ENCODE measurements at regions not wholly inside any gene's neighbourhood (a gene's known extent, or its start where the extent isn't known, plus 50 kb on each side); places are given as distances from the start of the nearest gene placed in this dataset.

- POLR2A ChIA-PET: no interaction called here
- DNase-seq (ENCODE audit: extremely low spot score): no peak
- TF ChIP-seq, protein P1, sequence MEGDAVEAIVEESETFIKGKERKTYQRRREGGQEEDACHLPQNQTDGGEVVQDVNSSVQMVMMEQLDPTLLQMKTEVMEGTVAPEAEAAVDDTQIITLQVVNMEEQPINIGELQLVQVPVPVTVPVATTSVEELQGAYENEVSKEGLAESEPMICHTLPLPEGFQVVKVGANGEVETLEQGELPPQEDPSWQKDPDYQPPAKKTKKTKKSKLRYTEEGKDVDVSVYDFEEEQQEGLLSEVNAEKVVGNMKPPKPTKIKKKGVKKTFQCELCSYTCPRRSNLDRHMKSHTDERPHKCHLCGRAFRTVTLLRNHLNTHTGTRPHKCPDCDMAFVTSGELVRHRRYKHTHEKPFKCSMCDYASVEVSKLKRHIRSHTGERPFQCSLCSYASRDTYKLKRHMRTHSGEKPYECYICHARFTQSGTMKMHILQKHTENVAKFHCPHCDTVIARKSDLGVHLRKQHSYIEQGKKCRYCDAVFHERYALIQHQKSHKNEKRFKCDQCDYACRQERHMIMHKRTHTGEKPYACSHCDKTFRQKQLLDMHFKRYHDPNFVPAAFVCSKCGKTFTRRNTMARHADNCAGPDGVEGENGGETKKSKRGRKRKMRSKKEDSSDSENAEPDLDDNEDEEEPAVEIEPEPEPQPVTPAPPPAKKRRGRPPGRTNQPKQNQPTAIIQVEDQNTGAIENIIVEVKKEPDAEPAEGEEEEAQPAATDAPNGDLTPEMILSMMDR (IDR thresholded peaks at IDR 0.05; ENCODE audit: control extremely low read depth, extremely low read depth, low read depth, missing control alignments): no peak
- CTCF ChIA-PET: no interaction called here
These were observed 212.2 kb upstream of the PTBP2 start for GRCh38 chr1:96509339-96509738.

- TF ChIP-seq, protein P1 (IDR thresholded peaks at IDR 0.05; ENCODE audit: control extremely low read depth, extremely low read depth, low read depth, missing control alignments): no peak
- DNase-seq (ENCODE audit: extremely low spot score): no peak
- POLR2A ChIA-PET: no interaction called here
- CTCF ChIA-PET: no interaction called here
These were observed 211.6 kb upstream of the PTBP2 start for GRCh38 chr1:96509951-96510350.

GRCh38 chr1:96510391-96510790 is 211.2 kb upstream of the PTBP2 start:
- CTCF ChIA-PET: no interaction called here
- TF ChIP-seq, protein P1 (IDR thresholded peaks at IDR 0.05; ENCODE audit: control extremely low read depth, extremely low read depth, low read depth, missing control alignments): no peak
- POLR2A ChIA-PET: no interaction called here
- DNase-seq (ENCODE audit: extremely low spot score): no peak

DNA sequence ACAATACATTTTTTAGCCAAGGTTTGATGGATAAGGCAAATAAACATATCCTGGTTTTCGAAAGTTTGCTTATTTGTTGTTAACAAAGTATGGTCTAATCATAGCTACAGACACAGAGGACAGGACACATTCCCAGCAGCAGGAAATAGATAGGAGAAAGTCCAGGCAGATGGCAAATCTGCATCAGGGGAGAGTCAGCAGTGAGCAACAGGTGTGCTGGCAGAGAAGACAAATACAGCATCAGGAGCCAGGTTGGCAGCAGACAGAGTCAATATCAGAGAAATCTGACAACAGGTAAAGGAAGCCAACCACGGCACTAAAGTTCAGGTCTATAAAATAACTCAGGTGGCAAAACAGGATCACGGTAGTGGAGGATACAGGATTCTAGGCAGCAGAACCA is 210.7 kb upstream of the PTBP2 start:
- ChIA-PET POLR2A (no interaction called here), CTCF (interaction anchor here (1.3 kb wide), 1 partner anchor 11 kb away, joined by 7 read pairs; no protein-coding TSS in a partner anchor)
- no peak for DNase-seq (ENCODE audit: extremely low spot score)
- TF ChIP-seq, protein P1 (IDR thresholded peaks at IDR 0.05; ENCODE audit: control extremely low read depth, extremely low read depth, low read depth, missing control alignments): no peak

DNA sequence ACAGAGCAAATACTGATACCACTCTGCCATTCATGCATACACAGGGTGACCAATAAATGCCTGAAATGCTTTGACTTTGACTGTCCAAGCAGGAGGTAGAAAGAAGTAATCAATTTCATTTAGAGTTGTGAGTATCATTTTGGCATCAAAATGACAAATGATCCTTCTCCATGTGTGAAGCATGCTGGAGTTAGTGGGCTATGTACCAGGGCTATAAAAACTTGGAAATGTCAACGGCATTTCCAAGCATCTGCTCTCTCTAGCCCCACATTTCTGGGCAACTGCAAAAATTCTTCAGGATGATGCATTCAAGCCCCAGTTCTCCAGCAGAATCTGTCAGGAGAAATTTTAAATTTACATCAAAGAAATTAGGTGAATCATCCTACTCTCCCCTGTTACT is 208.4 kb upstream of the PTBP2 start:
- POLR2A ChIA-PET: no interaction called here
- TF ChIP-seq, protein P1 (IDR thresholded peaks at IDR 0.05; ENCODE audit: control extremely low read depth, extremely low read depth, low read depth, missing control alignments): no peak
- CTCF ChIA-PET: no interaction called here
- no peak for DNase-seq (ENCODE audit: extremely low spot score)

- CTCF ChIA-PET: no interaction called here
- TF ChIP-seq, protein P1 (IDR thresholded peaks at IDR 0.05; ENCODE audit: control extremely low read depth, extremely low read depth, low read depth, missing control alignments): no peak
- POLR2A ChIA-PET: no interaction called here
- DNase-seq (ENCODE audit: extremely low spot score): no peak
These were observed 206.2 kb upstream of the PTBP2 start for GRCh38 chr1:96515430-96515829.

GRCh38 chr1:96515925-96516324 is 205.7 kb upstream of the PTBP2 start:
- DNase-seq (ENCODE audit: extremely low spot score): no peak
- POLR2A ChIA-PET: no interaction called here
- CTCF ChIA-PET: no interaction called here
- TF ChIP-seq, protein P1 (IDR thresholded peaks at IDR 0.05; ENCODE audit: control extremely low read depth, extremely low read depth, low read depth, missing control alignments): no peak

All from GM10248 (cell line).